ENCODE measurements at regions not wholly inside any gene's neighbourhood (a gene's known extent, or its start where the extent isn't known, plus 50 kb on each side); places are given as distances from the start of the nearest gene placed in this dataset.
A peak's percentile ranks its signal among the peaks of the same experiment; 100 is the strongest.

- Histone ChIP-seq H3K27me3 (no peaks in the 10 kb centered on the region), H3K9me3 (ENCODE audit: low read depth) (no peaks in the 10 kb centered on the region), H3K36me3 (no peaks in the 10 kb centered on the region), H3K4me3 (no peak overlapping the region), H3K27ac (no peak overlapping the region), H3K4me1 (ENCODE audit: low read depth) (peaks cover 16% of the 10 kb centered on the region)
- DNase-seq (ENCODE audit: low read depth in 1 of 2, low spot score in 1 of 2) = no peak
- TF ChIP-seq CTCF (IDR thresholded peaks at IDR 0.05; ENCODE audit: low read depth, low read length) = no peak
Observed at GRCh38 chr11:122392508-122392907, 263.0 kb upstream of the UBASH3B start.

GRCh38 chr11:122391049-122391448, 264.5 kb upstream of the UBASH3B start:
- Histone ChIP-seq H3K27me3 (no peaks in the 10 kb centered on the region), H3K4me3 (no peak overlapping the region), H3K27ac (no peak overlapping the region), H3K9me3 (ENCODE audit: low read depth) (no peaks in the 10 kb centered on the region), H3K4me1 (ENCODE audit: low read depth) (peaks cover 12% of the 10 kb centered on the region), H3K36me3 (no peaks in the 10 kb centered on the region)
- no peak for TF ChIP-seq CTCF (IDR thresholded peaks at IDR 0.05; ENCODE audit: low read depth, low read length)
- DNase-seq (ENCODE audit: low read depth in 1 of 2, low spot score in 1 of 2) = no peak

- Histone ChIP-seq H3K4me1 (ENCODE audit: low read depth) (no peaks in the 10 kb centered on the region), H3K9me3 (ENCODE audit: low read depth) (no peaks in the 10 kb centered on the region), H3K27ac (no peak overlapping the region), H3K27me3 (no peaks in the 10 kb centered on the region), H3K36me3 (no peaks in the 10 kb centered on the region), H3K4me3 (no peak overlapping the region)
- TF ChIP-seq CTCF (IDR thresholded peaks at IDR 0.05; ENCODE audit: low read depth, low read length) = no peak
- DNase-seq (ENCODE audit: low read depth in 1 of 2, low spot score in 1 of 2) = no peak
Observed at GRCh38 chr11:122383186-122383585, 267.2 kb upstream of the BLID start.

GRCh38 chr11:122375687-122376399, 259.8 kb upstream of the BLID start:
- Histone ChIP-seq H3K36me3 (no peaks in the 10 kb centered on the region), H3K27ac (no peak overlapping the region), H3K4me3 (no peak overlapping the region), H3K9me3 (ENCODE audit: low read depth) (no peaks in the 10 kb centered on the region), H3K27me3 (no peaks in the 10 kb centered on the region), H3K4me1 (ENCODE audit: low read depth) (no peaks in the 10 kb centered on the region)
- TF ChIP-seq CTCF (IDR thresholded peaks at IDR 0.05; ENCODE audit: low read depth, low read length) = no peak
- DNase-seq (ENCODE audit: low read depth in 1 of 2, low spot score in 1 of 2) = peak in 1 of 2 donors; percentile 37

- H3K27ac ChIP-seq = no peak overlapping the region
- no peak overlapping the region for H3K4me3 ChIP-seq
- H3K36me3 ChIP-seq = no peaks in the 10 kb centered on the region
- peaks cover 21% of the 10 kb centered on the region for H3K4me1 ChIP-seq (ENCODE audit: low read depth)
- no peak for TF ChIP-seq CTCF (IDR thresholded peaks at IDR 0.05; ENCODE audit: low read depth, low read length)
- no peaks in the 10 kb centered on the region for H3K27me3 ChIP-seq
- no peak for DNase-seq (ENCODE audit: low read depth in 1 of 2, low spot score in 1 of 2)
- no peaks in the 10 kb centered on the region for H3K9me3 ChIP-seq (ENCODE audit: low read depth)
Observed at GRCh38 chr11:122368796-122369195, 252.8 kb upstream of the BLID start.

All from cardiac muscle cell (in vitro differentiated cells and primary cell).